M059J (cell line): ENCODE measurements at regions not wholly inside any gene's neighbourhood (a gene's known extent, or its start where the extent isn't known, plus 50 kb on each side); places are given as distances from the start of the nearest gene placed in this dataset.

Source experiments
- DNase-seq: peaks from one replicate; pipeline ENCODE4 v3.0.0-alpha.2; 2012; ENCODE audit warnings: low read depth

GRCh38 chr13:85473144-85473543 lies 326.1 kb downstream of the SLITRK6 start:
- no peak for DNase-seq

DNA sequence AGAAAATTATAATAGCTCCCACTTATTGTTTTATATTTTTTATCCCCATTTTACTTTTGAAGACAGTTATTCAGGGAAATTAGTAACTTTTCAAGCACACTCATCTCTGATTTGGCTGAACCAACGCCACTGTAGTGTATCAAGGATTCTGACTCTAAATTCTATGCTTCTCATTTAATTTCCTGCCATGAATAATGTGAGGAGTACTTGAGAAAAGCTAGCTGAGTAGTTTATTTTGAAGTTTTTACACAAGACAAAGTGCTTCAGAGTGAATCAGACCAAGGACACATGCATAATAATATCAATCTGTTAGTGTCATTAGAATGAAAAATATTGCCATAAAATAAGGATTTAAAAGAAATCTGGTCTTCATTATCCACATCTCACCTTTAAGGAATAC lies 329.9 kb downstream of the SLITRK6 start:
- no peak for DNase-seq

DNA sequence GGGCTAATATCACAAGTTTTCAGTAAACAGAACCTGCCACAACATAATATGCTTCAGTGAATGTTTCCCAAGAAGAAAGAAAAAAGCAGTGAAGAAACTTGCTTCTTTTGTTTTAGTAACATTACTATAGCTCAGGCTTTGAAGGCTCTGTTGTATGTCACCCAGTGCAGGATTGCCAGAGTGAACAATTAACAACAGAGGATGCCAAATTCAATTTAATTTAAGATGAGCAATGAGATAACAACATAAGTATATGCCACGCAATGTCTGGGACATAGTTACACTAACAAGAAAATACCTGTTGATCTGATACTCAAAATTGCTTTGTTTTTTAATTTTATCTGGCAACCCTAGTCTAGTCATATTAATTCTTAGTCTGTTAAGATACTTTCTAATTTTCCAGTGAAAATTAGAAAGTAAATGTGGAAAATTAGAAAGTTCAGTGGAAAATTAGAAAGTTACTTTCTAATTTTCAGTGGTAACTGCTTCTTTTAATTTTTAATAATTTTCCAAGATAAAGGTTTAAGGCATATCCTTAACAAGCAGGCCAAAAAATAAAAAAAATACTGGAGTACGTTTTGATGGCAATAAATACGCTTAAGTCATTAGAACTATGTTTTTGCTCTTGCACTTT lies 336.3 kb downstream of the SLITRK6 start:
- no peak for DNase-seq

DNA sequence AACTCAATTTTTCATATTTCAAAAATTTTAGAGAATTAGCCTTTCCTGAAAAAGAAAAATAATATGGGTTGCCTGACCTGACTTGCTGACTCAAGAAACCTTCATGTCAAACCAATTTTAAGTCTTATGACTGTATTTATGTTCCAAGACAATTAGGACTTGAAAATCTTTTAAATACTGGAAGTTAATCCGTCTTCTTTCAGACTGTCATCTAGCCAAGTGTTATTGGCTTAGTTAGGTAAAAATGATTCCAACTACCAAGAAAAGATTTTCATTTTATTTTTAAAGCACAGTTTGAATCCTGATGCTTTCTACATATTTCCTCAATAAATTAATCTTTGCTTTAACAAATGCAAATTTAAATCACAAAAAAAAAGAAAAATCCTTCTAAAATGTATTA lies 337.6 kb downstream of the SLITRK6 start:
- DNase-seq: no peak

- DNase-seq: no peak
Measured at GRCh38 chr13:85445534-85445933, 353.7 kb downstream of the SLITRK6 start.

GRCh38 chr13:85441975-85442374 lies 357.2 kb downstream of the SLITRK6 start:
- no peak for DNase-seq

- DNase-seq: peak; percentile 3
Measured at GRCh38 chr13:85441364-85441763, 357.9 kb downstream of the SLITRK6 start.

DNA sequence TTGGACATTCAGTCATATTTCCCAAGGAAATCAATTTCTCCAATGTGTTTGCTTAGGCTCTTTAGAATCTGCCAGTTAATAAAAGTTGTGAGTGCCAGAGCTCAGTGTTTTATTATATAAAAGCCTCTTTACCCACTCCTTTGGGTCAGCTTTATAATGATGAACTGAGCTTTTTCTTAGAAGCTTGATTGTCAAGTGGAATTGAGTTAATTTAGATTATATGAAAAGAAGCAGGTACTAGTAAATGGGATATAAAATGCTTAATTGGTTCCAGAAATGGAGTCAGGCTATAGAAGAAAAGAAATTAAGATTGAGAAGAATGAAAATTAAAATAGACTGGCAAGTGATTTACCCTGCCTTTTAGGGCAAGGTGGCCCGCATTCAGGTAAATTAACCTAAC lies 363.2 kb downstream of the SLITRK6 start:
- no peak for DNase-seq

DNA sequence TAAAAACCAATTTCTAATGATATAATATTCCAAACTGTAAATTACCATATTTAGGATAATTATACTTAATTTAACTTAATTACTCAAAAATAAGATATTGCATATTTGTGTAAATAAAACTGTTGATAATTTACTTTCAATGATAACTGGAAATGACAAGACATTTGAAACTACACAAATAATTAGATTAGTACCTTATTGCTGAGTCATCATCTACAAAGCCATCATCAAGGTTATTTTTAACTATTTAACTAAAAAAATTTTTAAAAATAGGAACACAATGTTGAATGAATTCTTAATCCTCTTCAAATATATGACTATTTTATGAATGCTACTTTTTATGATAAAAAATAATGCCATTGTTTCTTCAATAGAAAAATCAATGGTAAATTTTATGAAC lies 364.3 kb downstream of the SLITRK6 start:
- DNase-seq: no peak

- no peak for DNase-seq
Measured at GRCh38 chr13:85432881-85433280, 366.3 kb downstream of the SLITRK6 start.

DNA sequence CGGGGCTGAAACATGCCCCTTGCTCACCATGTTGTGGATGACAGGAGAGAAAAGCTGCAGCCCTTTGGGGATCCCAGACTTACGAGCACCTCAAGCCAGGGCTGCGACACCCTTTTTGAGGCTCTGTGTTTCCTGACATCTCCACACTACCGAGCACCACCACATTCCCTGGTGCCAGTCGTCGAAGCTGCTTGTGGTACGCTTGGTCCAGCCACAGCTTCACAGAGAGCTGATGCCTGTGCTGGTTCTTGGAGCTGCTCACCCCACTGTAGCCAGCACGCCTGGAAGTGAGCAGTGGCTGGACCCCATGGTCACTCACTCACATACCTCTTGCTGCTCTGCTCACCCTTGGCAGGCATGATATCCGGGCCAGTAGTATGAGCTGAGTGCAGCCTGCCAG lies 367.5 kb downstream of the SLITRK6 start:
- no peak for DNase-seq

- no peak for DNase-seq
Measured at GRCh38 chr13:85430216-85430794, 368.9 kb downstream of the SLITRK6 start.

DNA sequence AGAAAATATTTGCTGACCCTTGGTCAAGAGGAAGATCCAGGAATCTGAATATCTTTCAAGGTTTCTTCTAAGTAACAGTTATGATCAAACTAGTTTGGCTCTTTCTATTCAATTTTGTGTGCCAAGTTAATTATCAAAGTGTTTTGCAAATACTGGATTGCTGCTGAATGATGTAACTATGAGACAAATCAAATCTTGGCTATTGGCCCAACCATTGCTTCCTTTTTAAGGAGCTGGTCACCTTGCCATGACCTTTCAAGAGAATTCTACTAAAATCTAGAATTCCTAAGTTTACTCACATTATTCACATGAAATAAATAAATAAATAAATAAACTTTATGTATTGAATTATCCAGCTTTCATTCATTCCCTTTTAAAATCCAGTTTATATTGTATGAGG lies 371.8 kb downstream of the SLITRK6 start:
- DNase-seq: peak; percentile 1

DNA sequence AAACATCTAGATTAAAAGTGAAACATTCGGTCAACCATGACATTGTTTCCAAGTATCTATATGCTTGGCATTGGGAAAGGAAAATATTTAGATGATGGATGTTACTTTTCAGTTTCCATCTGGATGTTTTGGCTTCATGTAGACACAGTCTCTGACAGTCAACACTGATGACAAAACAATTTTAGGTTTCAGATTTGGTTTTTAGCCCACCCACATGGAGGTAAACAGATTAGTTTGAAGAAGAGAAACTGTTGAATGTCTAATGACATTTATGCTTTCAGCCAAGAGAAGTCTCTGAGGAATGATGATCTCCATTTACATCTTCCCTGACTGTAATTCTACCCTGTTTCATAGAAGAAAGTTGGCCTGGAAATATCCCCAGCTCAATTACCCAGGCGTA lies 379.1 kb downstream of the SLITRK6 start:
- no peak for DNase-seq

DNA sequence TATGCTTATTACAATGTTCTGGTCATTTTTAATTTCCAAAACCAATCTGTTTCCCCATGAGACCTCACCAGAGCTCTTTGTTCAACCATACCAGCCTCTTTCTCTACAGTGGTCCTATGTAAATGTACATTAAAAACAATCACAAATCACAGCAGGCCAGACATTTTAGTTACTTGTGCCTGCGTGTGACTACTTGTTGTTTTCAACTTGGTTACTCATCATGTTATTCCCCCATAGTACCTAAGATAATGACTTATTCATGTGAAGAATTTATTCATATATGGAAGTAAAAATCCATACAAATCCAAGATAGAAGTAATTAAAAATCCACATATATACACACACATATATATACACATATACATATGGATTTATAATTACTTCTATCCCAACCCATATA lies 379.6 kb downstream of the SLITRK6 start:
- DNase-seq: no peak

GRCh38 chr13:85417807-85418206 lies 381.4 kb downstream of the SLITRK6 start:
- DNase-seq: no peak

- no peak for DNase-seq
Measured at GRCh38 chr13:85413664-85414063, 385.6 kb downstream of the SLITRK6 start.

DNA sequence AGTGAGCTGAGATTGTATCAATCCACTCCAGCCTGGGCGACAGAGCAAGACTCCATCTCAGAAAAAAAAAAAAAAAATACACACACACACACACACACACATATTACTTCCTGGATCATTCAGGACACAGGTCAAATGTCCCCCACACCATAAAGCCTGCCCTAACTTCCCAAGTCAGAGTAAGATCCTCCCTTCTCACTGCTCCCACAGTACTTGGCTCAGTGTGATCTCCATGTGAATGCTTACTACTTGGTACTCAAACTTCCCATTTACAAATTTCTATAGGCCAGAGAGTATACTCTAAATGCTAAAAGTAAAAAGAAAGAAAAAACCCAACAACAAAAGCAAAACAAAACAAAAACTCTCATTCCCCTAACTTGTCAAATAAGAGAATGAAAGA lies 386.8 kb downstream of the SLITRK6 start:
- DNase-seq: no peak

- DNase-seq: no peak
Measured at GRCh38 chr13:85411591-85411990, 387.6 kb downstream of the SLITRK6 start.

- DNase-seq: no peak
Measured at GRCh38 chr13:85408415-85408814, 390.8 kb downstream of the SLITRK6 start.

DNA sequence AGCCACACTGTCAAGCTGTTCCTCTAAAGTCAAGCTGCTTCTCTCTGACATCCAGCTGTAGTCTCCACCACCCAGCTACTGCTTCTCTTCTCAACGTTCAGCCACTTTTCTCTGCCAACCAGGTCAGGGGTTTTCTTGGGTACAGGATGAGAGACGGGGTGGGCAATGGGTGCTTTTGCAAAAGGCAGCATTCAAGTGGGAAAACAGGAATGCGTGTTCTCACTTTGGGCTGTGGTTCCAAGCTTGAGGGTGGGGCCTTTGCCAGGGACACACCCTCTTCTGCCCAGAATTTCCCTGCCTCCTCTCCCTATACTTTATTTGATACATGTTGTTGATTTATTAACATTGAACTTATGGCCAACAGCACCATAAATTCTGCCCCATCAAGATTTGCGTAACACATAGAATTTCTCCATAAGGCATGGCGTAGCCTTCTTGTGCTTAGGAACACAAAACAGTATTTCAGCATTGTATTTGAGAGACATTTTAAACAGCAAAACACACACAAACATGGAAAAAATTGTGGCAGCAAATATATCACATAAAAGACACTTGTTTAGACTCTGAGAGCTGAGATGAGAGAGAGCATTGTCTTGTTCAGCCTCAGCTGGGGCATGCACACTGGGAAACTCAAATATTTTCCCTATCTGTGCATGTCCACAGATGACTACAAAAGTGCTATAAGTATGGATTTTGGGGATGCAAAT lies 392.8 kb downstream of the SLITRK6 start:
- no peak for DNase-seq

DNA sequence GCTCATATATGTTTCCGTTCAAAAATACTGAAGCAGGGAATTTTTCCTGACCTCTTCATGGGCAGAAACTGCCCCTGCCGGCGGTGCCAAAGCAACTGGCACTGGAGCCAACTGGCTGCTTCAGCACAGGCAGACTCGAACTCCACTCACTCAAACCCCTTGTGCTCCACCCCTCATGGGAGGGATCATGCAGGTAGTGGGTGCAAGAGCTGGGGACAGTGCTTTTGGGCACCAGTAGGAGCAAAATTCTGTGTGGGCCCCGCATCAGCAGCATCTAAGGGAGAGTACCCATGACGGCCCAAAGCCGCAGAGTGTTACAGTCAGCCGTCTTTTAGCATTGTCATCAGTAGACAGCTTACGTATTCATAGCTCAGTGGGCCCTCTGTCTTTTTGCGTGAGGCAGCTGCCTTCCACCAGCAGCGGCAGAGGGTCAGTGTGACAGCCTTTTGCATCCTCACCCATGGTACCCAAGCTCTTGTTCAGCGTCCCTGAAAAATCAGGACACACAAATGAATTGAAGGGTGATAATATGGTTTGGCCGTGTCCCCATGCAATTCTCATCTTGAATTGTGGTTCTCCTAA lies 393.8 kb downstream of the SLITRK6 start:
- no peak for DNase-seq

DNA sequence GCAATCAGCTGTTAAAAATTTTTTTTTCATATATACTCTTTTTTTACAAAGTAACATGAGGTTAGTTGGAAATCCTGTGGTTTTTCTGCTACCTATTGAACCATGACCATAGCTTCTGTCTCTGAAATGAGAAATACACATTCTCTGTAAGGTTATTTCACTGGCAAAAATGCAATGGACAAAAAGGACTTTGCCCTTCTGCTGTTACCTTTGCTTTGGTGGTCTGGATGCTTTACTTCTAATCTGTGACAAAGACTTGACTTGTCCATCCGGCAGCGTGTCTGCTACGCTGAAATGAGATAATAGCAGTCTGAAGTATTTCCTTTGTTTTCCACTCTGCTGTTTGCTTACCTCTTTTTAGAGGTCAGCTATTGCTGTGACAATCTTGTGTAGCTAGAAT lies 412.8 kb downstream of the SLITRK6 start:
- no peak for DNase-seq
